ENCODE measurements at regions not wholly inside any gene's neighbourhood (a gene's known extent, or its start where the extent isn't known, plus 50 kb on each side); places are given as distances from the start of the nearest gene placed in this dataset.

- TF ChIP-seq POLR2A (IDR thresholded peaks at IDR 0.05), result no peak
- TF ChIP-seq CTCF (IDR thresholded peaks at IDR 0.05), result no peak
Observed at GRCh38 chr10:109456566-109457301, 466.6 kb downstream of the XPNPEP1 start.

GRCh38 chr10:109454691-109455090, 468.6 kb downstream of the XPNPEP1 start:
- WGBS, 2 donors, result 55 to 68% methylated on average over 1 of the region's 1 CpG
- intact Hi-C loops (cut with DNase I; ENCODE audit: low total_unique reads), result no loop called here
- H3K9me3 ChIP-seq, result no peaks in the 10 kb centered on the region
- TF ChIP-seq POLR2A (IDR thresholded peaks at IDR 0.05) (no peak), CTCF (IDR thresholded peaks at IDR 0.05) (no peak)
- no peak for DNase-seq
- H3K4me3 ChIP-seq, result no peak overlapping the region
- no peaks in the 10 kb centered on the region for H3K4me1 ChIP-seq
- H3K36me3 ChIP-seq (ENCODE audit: low read depth, missing control alignments), result no peaks in the 10 kb centered on the region
- no peaks in the 10 kb centered on the region for H3K27me3 ChIP-seq
- H3K27ac ChIP-seq, result no peak overlapping the region

More at GRCh38 chr10:109456566-109457301, 466.6 kb downstream of the XPNPEP1 start:
- no peaks in the 10 kb centered on the region for H3K4me1 ChIP-seq
- no peaks in the 10 kb centered on the region for H3K9me3 ChIP-seq
- peak; percentile 32 for DNase-seq
- no peak overlapping the region for H3K27ac ChIP-seq
- WGBS, 2 donors, result 2 to 3% methylated on average over 31 to 34 of the region's 59 CpGs
- no peaks in the 10 kb centered on the region for H3K27me3 ChIP-seq
- H3K4me3 ChIP-seq, result peak overlapping the region; percentile 44 to 60
- H3K36me3 ChIP-seq (ENCODE audit: low read depth, missing control alignments), result no peaks in the 10 kb centered on the region
- intact Hi-C loops (cut with DNase I; ENCODE audit: low total_unique reads), result no loop called here

- no peak for TF ChIP-seq POLR2A (IDR thresholded peaks at IDR 0.05)
- no peak for TF ChIP-seq CTCF (IDR thresholded peaks at IDR 0.05)
- no peaks in the 10 kb centered on the region for H3K36me3 ChIP-seq (ENCODE audit: low read depth, missing control alignments)
- WGBS, 2 donors, result 93% methylated on average over 2 of the region's 2 CpGs
- intact Hi-C loops (cut with DNase I; ENCODE audit: low total_unique reads), result no loop called here
- no peak for DNase-seq
- H3K4me3 ChIP-seq, result no peak overlapping the region
- no peak overlapping the region for H3K27ac ChIP-seq
- H3K27me3 ChIP-seq, result no peaks in the 10 kb centered on the region
- H3K4me1 ChIP-seq, result no peaks in the 10 kb centered on the region
- no peaks in the 10 kb centered on the region for H3K9me3 ChIP-seq
Observed at GRCh38 chr10:109451879-109452278, 471.4 kb downstream of the XPNPEP1 start.

- no peak overlapping the region for H3K27ac ChIP-seq
- no peaks in the 10 kb centered on the region for H3K27me3 ChIP-seq
- no peak overlapping the region for H3K4me3 ChIP-seq
- intact Hi-C loops (cut with DNase I; ENCODE audit: low total_unique reads), result no loop called here
- TF ChIP-seq POLR2A (IDR thresholded peaks at IDR 0.05) (no peak), CTCF (IDR thresholded peaks at IDR 0.05) (no peak)
- no peaks in the 10 kb centered on the region for H3K4me1 ChIP-seq
- DNase-seq, result no peak
- no peaks in the 10 kb centered on the region for H3K9me3 ChIP-seq
- H3K36me3 ChIP-seq (ENCODE audit: low read depth, missing control alignments), result no peaks in the 10 kb centered on the region
Observed at GRCh38 chr10:109450702-109451101, 472.6 kb downstream of the XPNPEP1 start.

- intact Hi-C loops (cut with DNase I; ENCODE audit: low total_unique reads), result no loop called here
- no peaks in the 10 kb centered on the region for H3K27me3 ChIP-seq
- no peak for DNase-seq
- H3K9me3 ChIP-seq, result no peaks in the 10 kb centered on the region
- H3K36me3 ChIP-seq (ENCODE audit: low read depth, missing control alignments), result no peaks in the 10 kb centered on the region
- H3K27ac ChIP-seq, result no peak overlapping the region
- H3K4me1 ChIP-seq, result no peaks in the 10 kb centered on the region
- no peak overlapping the region for H3K4me3 ChIP-seq
- no peak for TF ChIP-seq POLR2A (IDR thresholded peaks at IDR 0.05)
- TF ChIP-seq CTCF (IDR thresholded peaks at IDR 0.05), result no peak
Observed at GRCh38 chr10:109433434-109433833, 489.9 kb downstream of the XPNPEP1 start.

Measured in testis (tissue), 2 donors.